GM18873 (cell line): ENCODE measurements at regions not wholly inside any gene's neighbourhood (a gene's known extent, or its start where the extent isn't known, plus 50 kb on each side); places are given as distances from the start of the nearest gene placed in this dataset.
"Not testable (repeated sequence)": the region's sequence is repeated elsewhere in the genome, so short reads cannot be mapped to it uniquely, and the experiment has no call there.

ENCODE experiments used
- ATAC-seq: cut with Tn5 transposase; IDR thresholded peaks from one replicate; pipeline ENCODE4 v1.9.1; 2021; ENCODE audit warnings: mild to moderate bottlenecking, moderate library complexity, moderate number of reproducible peaks; ENCODE audit not compliant: unreplicated experiment, low FRiP score

DNA sequence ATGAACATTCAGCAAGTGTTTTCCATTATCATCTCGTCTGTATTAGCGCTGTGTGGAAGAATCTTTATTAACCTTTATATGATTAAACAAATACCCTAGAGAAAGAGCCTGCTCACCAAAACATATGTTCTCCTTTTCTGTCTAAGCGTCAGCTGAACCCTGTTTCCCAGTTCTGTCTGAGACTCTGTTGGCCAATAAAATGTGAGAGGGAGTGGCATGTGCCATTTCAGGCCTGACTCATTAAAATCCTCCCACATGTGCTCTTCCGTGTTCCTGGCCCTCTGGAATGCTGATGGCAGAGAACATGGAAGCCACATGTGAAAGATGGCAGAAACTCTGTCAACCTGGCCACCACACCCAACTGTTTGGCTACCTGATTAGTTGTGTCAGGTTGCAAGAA, 181.9 kb upstream of the EDNRB start:
- ATAC-seq: no peak

DNA sequence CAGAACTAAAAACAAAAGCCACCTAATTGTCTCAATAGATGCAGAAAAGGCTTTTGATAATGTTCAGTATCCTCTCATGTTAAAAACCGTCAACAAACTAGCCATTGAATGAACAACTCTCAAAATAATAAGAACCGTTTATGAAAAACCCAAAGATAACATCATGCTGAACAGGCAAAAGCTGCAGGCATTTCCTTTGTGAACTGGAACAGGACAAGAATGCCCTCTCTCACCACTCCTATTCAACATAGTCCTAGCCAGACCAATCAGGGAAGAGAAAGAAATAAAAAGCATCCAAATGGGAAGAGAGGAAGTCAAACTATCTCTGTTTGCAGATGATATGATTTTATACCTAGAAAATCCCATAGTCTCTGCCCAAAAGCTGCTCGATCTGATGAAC, 179.6 kb upstream of the EDNRB start:
- ATAC-seq: no peak

DNA sequence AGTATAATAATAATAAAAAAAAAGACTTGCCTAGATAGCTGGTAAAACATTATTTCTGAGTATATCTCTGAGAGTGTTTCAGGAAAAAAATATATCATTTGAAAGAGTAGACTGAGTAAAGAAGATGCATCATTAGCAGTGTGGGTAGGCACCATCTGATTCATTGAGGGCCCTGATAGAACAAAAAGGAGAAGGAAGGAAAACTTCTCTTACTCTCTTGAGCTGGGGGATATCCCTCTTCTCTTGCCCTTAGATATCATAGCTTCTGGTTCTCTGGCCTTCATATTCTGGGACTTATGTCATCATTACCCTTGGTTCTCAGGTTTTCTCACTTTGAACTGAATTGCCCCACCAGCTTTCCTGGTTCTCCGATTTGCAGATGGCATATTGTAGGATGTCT, 177.6 kb upstream of the EDNRB start:
- no peak for ATAC-seq

DNA sequence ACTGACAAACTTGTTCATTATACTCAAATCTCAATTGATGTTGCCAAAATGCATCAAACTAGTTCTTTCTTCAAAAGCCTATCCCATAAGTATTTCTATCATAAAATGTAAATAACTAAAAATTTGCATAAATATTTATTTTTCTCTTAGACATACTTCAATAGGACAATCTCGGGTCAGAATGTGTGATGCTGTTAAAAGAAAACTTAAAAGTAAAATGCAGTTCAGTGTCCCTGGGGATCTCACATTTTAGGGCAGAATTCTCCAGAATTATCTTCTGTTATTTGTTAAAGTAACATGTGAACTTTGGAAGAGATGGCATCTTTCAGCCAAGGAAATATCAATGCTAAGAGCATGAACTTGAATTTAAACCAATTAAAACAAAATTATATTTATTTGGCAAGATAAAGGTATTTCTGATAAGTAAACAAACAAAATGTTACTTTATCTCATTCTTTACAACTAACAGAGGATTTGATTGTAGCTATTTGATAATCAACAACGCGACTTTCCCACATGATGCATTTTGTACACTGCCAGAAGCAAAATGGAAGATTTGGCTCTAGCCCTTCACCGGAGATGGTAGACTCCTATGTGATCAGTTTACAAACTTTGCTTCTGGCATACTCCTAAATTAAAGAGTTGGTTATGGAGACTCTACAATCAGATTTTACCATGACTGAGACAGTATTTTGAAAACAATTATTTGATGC, 169.5 kb upstream of the EDNRB start:
- no peak for ATAC-seq

DNA sequence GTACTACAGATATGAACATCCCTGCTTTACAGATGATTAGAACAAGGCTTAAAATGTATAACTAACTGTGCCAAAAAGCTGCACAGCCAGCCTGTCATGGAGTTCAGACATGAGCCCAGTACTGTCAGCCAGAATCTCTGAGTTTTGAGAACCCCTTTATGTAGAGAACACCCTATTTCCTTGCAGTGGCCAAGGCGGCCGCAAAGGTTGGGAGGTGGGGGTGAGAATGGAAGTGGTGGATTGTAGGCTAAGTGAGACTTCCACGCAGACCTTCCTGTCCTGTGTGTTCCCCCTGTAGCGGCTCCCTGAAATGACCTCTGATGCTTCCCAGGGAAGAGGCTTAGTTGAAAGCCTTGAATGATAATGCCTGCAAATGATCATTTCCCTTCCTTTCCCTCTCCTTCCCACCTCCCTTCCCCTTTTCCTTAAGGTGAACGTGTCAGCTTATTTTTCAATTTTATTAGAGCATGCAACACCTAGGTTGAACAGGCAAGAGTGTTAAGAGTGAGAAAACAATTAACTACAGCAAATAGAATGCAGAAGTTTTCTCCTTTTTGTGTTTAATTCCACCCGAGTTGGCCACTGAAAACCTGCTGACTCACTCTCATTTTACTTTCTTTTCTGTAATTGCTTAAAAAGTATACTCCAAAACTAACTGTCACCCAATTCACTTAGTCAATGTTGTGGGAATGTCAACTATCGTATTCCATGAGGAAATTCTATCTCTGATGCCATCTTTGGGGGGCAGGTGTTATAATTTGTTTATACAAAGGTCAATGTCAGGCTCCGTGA, 167.0 kb upstream of the EDNRB start:
- ATAC-seq: no peak

DNA sequence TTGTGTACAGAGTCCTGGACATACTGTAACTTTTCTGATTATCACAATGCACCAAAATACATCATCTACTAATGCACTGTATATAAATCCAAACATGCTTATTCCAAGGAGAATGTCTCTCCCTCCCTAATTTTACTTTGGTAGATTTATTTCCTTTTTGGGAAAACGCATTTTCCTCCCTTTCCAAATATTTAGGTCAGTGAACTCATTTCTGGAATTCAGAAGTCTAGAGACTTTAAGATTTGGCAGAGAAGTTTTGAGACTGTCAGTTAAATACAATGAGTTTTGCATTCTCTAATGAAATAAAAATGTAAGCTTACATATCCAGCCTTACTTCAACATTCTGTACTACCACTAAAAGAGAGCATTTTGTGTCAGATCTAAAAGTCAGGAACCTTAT, 165.8 kb upstream of the EDNRB start:
- no peak for ATAC-seq

DNA sequence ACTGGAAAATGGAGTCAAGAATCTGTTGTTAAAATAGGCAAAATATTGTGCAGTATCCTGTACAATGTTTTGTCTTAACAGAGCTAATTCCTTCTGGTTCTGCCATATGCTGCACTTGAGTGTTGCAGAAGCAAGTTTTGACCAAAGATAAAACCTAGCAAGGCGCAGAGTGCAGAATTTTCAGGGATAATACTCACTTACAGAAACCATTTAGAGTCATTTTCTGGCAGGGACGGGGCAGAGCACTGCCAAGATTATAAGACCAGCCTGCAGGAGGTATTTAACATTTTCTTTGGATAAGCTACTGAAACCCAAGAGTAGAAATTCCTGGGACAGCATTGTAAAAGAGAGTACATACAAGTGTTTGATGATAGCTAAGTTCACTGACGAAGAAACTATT, 159.5 kb upstream of the EDNRB start:
- ATAC-seq: no peak

DNA sequence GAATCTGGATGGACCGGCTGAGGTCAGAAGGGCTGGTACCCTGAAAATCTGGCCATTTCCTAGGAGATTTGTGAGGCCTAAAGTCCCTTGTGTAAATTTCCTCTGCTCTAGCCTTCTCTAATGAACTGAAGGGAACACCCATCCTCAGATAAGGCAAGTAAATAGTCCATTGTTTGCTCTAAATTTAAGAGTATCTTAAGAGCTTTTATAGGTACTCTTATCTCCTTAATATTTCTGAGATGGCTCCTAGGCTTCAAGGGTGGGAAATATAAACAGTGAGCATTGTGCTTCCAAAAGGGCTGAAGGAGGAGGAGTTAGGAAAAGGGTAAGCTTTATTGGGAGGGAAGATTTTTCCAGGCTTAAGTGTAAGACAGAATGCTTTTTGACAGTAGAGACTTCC, 148.7 kb upstream of the EDNRB start:
- ATAC-seq: no peak

DNA sequence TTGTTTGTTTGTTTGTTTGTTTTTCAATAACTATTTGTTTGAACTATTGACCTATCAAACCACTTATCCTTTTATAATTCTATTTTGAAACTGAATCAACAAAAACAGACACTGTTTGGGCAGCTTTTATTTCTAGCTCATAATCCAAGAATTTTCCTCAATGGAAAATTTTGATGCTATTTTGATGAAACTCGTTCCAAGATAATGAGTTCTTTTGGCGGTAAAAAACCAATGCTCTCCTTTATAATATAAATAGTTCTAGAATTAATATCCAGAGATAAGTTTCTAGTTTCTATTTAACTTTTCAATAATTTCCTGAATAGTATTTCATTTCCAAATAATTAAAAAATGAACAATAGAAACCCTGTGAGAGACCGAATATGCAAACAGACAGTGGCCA, 146.5 kb upstream of the EDNRB start:
- ATAC-seq: no peak

DNA sequence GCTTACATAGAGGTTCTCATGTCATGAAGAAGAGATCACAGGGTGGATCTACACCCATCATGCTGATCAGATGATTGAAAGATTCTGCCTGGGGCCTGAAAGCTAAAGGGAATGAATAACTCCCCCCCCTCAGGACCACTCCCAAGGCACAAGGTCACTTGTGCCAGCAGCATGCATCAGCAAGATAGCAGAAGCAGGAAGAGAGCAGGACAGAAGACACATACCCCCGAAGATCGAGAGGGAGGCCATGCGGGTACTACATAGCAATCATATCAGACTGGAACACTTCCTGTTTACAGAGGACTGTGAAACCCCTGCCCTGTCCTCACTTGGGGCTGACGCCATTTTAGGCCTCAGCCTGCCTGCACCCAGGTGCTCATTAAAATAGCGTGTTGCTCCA, 143.2 kb upstream of the EDNRB start:
- ATAC-seq: no peak

DNA sequence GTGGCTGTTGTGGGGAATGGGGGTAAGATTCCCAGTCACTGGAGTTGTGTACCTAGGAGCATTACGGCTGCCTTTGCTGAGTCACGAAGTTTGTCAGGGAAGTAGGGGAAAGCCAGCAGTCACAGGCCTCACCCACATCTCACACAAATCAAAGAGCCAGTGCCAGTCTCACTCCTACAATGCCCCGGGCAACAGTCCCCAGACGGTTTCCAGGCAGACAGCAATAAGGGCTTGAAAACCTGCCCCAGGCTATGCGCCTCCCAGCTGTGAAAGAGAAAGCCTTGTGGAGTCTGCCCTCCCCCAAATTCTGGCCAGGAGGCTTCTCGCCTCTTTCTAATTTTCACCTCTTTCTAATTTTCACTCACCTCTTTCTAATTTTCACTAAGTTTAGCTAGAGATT, 142.3 kb upstream of the EDNRB start:
- no peak for ATAC-seq

DNA sequence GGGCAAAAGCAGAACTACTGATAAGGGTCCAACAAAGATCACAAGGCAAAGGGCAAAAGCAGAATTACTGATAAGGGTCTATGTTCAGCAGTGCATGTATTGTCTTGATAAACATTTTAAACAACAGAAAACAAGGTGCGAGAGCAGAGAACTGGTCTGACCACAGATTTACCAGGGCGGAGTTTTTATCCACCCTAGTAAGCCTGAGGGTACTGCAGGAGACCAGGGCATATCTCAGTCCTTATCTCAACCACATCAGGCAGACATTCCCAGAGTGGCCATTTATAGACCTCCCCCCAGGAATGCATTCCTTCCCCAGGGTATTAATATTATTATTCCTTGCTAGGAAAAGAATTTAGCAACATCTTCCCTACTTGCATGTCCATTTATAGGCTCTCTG, 138.2 kb upstream of the EDNRB start:
- ATAC-seq: not testable (repeated sequence)

DNA sequence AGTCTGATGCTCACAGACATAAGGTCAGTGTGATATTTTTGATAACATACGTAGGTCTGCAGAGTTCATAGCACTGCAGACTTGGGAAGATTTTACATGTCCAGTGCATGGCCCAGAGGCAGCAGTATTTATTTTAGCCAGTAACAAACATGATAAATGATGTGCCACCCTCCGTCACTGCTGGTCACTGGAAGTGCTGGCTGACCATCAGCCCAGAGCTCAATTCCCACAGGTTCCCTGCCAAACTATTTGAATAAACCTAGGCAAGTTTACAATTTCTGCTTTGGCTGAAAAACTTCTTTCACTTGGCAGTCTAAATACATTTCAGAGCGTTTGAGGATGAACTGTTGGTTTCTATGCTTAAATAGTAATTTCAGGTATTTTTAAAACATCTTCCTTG, 135.5 kb upstream of the EDNRB start:
- no peak for ATAC-seq

DNA sequence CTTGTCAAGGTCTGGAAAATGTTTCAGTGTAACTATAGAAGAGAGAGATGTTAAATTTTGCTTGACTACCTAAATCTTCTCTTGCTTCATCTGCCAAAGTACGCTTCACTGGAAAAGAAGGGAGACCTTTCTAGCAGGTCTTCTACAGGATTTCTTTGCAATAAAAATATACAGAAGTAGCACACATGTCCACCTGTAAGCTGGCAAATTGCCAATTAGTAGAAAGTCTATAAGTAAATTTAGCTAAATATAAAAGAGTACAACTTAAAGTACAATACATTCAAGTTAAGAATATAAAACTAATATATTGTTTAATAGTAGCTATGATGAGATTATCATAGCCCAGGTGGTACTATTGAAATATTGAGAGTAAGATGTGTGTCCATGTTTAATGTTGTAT, 128.5 kb upstream of the EDNRB start:
- ATAC-seq: no peak

DNA sequence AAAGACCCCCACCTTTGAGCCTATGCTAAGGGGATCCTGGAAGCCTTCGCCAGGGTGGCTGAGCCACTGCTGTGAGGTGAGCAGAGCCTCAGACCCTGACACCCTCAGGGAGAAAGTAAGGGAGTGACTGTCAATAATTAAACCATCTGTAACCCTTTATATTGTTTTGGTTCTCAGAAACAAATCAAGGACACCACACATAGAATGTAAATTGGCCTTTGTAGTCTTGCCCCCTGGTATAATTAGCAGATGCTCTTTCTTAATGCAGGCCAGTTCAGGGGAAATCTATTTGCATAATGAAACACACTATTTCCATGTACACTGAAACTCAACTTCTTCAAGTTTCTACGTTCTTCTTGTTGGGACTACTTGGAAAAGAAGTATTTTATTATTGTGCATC, 127.7 kb upstream of the EDNRB start:
- ATAC-seq: peak; percentile 97

DNA sequence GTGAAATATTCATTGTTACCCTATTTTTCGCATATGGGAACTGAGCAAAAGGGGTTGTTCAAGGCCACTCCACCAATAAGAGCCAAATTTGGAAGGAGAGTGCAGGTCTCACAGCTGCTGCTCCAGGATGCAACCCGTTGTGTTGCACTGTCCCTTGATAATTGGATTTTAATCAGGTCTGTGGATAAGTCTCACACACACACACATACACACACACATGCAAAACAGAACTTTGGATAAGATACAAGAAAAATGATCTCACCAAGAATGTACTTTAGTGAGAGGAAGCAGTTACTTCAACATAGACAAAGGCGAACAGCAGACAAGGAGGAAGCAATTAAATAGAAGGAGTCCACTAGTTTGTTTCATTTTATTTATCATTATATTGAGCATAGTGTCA, 127.3 kb upstream of the EDNRB start:
- peak; percentile 9 for ATAC-seq

DNA sequence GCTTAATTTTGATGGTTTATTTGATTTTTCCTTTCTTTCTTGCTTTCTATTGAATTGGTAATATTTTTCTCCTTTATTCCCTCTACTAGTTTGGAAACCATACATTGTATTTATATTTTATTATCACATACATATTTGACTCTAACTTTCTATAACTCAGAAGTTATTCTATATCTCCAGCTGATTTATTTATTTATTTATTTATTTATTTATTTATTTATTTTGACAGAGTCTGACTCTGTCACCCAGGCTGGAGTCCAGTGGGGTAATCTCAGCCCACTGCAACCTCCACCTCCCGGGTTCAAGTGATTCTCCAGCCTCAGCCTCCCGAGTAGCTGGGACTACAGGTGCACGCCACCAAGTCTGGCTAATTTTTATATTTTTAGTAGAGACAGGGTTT, 122.7 kb upstream of the EDNRB start:
- not testable (repeated sequence) for ATAC-seq

DNA sequence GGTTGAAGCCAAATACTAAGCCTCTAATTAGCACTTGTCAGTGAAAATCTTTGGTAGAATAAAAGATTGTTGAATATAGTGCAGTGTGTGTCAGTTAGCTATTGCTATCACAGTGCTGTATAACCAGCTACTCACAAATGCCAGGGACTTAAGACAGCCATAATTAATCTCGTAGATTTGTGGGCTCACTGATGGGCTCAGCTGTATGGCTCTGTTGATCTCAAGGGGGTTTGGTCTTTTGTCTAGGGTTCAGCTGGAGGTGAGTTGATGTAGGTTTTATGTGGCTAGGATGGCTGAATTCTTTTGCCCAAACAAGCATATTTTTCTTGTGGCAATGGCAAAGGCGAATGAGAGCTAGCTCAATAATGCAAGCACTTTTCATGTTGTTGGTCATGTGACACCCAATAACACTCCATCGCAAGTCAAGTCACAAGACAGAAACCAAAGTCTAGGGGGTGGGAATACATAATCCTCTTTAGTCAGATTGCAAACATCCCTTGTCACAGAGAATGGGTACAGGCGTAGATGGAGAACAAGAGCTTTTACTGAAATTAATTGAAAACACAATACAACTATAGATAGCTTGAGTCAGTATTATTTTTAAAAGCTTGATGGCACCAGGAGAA, 121.7 kb upstream of the EDNRB start:
- ATAC-seq: no peak

DNA sequence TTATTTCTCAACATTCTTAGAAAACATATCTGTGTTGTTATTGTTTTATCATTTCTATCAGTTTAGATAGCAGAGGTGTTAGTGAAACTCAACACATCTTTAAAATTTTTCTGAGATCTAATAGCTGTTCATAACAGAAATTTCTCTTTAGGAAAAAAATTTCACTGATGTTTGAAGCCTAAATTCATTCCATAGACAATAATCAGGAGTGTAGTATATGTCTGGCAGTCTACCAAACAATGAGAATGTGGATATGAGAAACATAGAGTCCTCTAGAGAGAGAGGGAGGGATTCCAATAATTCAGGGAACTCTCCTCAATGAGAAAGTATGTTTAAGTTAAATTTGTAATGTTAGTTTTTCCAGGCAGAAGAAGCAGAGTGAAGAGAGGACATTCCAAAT, 118.2 kb upstream of the EDNRB start:
- no peak for ATAC-seq

DNA sequence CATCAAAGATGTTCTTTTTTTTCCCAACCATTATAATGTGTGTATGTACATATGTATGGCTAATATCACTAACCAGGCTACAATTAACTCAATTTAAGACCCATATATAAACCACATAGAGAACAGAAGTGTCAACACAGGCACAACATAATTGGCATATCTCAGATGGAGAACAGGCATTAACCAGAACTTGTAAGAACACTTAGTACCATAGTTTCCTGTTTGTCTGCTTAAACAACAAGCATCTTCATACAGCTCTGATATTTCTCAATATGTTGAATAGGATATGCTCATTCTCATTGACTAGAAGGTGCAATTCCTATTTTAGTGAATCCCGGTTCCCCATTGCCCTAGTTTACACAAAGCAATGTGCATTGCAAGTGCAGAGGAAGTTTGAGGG, 116.9 kb upstream of the EDNRB start:
- no peak for ATAC-seq

DNA sequence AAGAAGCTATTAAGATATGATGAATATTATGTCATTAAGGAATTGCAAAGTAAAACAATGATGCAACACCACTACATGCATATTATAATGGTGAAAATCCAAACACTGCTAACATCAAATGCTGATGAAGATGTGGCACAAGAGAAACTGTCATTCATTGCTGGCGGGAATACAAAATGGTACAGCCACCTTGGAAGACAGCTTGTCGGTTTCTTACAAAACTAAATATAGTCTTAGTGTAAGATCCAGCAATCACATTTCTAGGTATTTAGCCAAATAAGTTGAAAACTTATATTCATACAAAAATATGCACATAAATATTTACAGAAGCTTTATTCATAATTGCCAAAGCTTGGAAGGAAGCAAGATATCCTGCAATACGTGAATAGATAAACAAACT, 114.9 kb upstream of the EDNRB start:
- no peak for ATAC-seq

DNA sequence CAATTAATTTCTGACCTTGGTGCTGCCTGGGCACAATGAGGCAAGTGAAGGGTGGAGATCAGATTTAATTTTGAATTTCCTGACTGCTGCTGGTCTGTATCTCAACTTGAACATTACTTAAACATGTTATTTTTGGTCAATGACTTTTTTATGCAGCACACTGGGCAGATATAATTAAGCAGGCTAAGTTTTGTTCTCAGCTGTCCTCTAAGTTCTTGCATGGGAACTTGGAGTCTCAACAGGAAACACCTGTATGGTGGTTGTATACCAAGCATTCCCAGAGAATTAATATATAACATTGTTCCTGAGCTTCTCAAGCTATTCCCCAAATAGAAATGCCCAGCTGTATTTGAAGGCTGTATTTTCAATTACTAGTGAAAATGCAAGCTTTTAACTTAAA, 113.5 kb upstream of the EDNRB start:
- no peak for ATAC-seq
